ENCODE measurements at regions not wholly inside any gene's neighbourhood (a gene's known extent, or its start where the extent isn't known, plus 50 kb on each side); places are given as distances from the start of the nearest gene placed in this dataset.

GRCh38 chr20:48421547-48421946 lies 406.3 kb downstream of the PREX1 start:
- POLR2A ChIA-PET = no interaction called here
- Mint-ChIP-seq H3K27me3 (ENCODE audit: low read depth) (no peaks in the 10 kb centered on the region), H3K4me1 (peaks cover 4% of the 10 kb centered on the region), H3K36me3 (no peaks in the 10 kb centered on the region), H3K27ac (no peak overlapping the region), H3K9me3 (no peaks in the 10 kb centered on the region), H3K4me3 (no peak overlapping the region)
- ATAC-seq (no peak), DNase-seq (ENCODE audit: low spot score) (no peak)
- CTCF ChIA-PET = interaction anchor here (1.2 kb wide), 1 partner anchor 199 kb away, joined by 8 read pairs; no protein-coding TSS in a partner anchor
- TF ChIP-seq PRDM15 (CRISPR knock-in tag; IDR thresholded peaks at IDR 0.05) = no peak
- TF ChIP-seq ZNF232 (CRISPR knock-in tag; IDR thresholded peaks at IDR 0.05) = no peak
- no peak for TF ChIP-seq FOXK1 (CRISPR knock-in tag; IDR thresholded peaks at IDR 0.05)
- no peak for TF ChIP-seq ZNF671 (CRISPR knock-in tag; IDR thresholded peaks at IDR 0.05)
- TF ChIP-seq SMAD4 (CRISPR knock-in tag; IDR thresholded peaks at IDR 0.05) = no peak
- no peak for TF ChIP-seq NR1H2 (CRISPR knock-in tag; IDR thresholded peaks at IDR 0.05)
- TF ChIP-seq, protein P1, sequence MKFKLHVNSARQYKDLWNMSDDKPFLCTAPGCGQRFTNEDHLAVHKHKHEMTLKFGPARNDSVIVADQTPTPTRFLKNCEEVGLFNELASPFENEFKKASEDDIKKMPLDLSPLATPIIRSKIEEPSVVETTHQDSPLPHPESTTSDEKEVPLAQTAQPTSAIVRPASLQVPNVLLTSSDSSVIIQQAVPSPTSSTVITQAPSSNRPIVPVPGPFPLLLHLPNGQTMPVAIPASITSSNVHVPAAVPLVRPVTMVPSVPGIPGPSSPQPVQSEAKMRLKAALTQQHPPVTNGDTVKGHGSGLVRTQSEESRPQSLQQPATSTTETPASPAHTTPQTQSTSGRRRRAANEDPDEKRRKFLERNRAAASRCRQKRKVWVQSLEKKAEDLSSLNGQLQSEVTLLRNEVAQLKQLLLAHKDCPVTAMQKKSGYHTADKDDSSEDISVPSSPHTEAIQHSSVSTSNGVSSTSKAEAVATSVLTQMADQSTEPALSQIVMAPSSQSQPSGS (CRISPR knock-in tag; IDR thresholded peaks at IDR 0.05; ENCODE audit: borderline replicate concordance, low read depth) = no peak
- TF ChIP-seq KAT7 (CRISPR knock-in tag; IDR thresholded peaks at IDR 0.05; ENCODE audit: borderline replicate concordance) = no peak
- TF ChIP-seq, protein P2, sequence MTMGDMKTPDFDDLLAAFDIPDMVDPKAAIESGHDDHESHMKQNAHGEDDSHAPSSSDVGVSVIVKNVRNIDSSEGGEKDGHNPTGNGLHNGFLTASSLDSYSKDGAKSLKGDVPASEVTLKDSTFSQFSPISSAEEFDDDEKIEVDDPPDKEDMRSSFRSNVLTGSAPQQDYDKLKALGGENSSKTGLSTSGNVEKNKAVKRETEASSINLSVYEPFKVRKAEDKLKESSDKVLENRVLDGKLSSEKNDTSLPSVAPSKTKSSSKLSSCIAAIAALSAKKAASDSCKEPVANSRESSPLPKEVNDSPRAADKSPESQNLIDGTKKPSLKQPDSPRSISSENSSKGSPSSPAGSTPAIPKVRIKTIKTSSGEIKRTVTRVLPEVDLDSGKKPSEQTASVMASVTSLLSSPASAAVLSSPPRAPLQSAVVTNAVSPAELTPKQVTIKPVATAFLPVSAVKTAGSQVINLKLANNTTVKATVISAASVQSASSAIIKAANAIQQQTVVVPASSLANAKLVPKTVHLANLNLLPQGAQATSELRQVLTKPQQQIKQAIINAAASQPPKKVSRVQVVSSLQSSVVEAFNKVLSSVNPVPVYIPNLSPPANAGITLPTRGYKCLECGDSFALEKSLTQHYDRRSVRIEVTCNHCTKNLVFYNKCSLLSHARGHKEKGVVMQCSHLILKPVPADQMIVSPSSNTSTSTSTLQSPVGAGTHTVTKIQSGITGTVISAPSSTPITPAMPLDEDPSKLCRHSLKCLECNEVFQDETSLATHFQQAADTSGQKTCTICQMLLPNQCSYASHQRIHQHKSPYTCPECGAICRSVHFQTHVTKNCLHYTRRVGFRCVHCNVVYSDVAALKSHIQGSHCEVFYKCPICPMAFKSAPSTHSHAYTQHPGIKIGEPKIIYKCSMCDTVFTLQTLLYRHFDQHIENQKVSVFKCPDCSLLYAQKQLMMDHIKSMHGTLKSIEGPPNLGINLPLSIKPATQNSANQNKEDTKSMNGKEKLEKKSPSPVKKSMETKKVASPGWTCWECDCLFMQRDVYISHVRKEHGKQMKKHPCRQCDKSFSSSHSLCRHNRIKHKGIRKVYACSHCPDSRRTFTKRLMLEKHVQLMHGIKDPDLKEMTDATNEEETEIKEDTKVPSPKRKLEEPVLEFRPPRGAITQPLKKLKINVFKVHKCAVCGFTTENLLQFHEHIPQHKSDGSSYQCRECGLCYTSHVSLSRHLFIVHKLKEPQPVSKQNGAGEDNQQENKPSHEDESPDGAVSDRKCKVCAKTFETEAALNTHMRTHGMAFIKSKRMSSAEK (CRISPR knock-in tag; IDR thresholded peaks at IDR 0.05; ENCODE audit: borderline replicate concordance) = no peak
- TF ChIP-seq ZNF416 (CRISPR knock-in tag; IDR thresholded peaks at IDR 0.05) = no peak
- no peak for TF ChIP-seq TCF7 (CRISPR knock-in tag; IDR thresholded peaks at IDR 0.05; ENCODE audit: low read depth)
- TF ChIP-seq RELA (CRISPR knock-in tag; IDR thresholded peaks at IDR 0.05; ENCODE audit: borderline replicate concordance) = no peak

DNA sequence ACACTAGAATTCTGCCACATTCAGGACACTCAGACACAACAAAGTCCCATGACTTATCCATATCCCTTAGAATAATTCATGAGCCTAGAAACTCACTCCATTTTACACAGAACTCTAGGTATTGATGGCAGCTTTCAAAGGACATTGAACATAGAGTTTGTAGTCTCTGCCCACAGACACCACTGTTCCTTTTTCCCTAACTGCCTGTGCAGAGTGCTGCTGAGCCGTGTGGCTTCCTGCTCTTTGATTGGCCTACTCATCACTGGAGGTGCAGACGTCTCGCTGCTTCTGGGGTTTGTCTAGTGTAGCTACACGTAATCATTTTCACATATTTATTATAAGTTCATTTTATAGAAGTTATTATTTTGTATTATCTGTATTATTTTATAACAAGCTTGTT lies 407.6 kb downstream of the PREX1 start:
- no peaks in the 10 kb centered on the region for H3K36me3 Mint-ChIP-seq
- POLR2A ChIA-PET = interaction anchor here (0.7 kb wide), 1 partner anchor 46 kb away, joined by 5 read pairs; no protein-coding TSS in a partner anchor
- no peaks in the 10 kb centered on the region for H3K4me1 Mint-ChIP-seq
- no peak for TF ChIP-seq ZBTB21 (CRISPR knock-in tag; IDR thresholded peaks at IDR 0.05; ENCODE audit: borderline replicate concordance)
- no peak overlapping the region for H3K4me3 Mint-ChIP-seq
- H3K27me3 Mint-ChIP-seq (ENCODE audit: low read depth) = no peaks in the 10 kb centered on the region
- DNase-seq (ENCODE audit: low spot score) (no peak), ATAC-seq (no peak)
- H3K9me3 Mint-ChIP-seq = no peaks in the 10 kb centered on the region
- CTCF ChIA-PET = interaction anchor here (2.4 kb wide), 1 partner anchor 200 kb away, joined by 8 read pairs; no protein-coding TSS in a partner anchor
- H3K27ac Mint-ChIP-seq = no peak overlapping the region

DNA sequence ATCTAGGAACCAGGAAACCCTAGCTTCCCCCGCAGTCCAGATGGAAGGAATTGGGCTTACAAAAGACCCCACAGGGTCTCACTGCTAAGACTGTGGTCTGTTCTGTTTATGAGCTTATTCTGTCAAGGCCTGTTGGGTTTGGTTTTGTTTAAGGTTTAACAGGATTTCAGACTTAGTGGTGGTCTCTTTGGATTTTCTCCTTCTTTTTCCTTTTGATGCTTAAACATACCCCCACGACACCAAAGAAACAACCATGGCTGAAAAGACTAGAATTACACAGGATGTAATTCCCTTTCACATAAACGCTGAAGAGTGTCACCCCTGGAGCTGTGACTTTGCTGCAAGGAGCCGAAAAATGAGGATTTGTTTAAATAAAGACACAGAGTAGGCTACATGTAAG lies 408.6 kb downstream of the PREX1 start:
- POLR2A ChIA-PET = interaction anchor here (0.7 kb wide), 1 partner anchor 43 kb away, joined by 3 read pairs; no protein-coding TSS in a partner anchor
- Mint-ChIP-seq H3K9me3 (no peaks in the 10 kb centered on the region), H3K36me3 (no peaks in the 10 kb centered on the region), H3K4me1 (no peaks in the 10 kb centered on the region), H3K4me3 (no peak overlapping the region), H3K27ac (no peak overlapping the region), H3K27me3 (ENCODE audit: low read depth) (no peaks in the 10 kb centered on the region)
- DNase-seq (ENCODE audit: low spot score) (no peak), ATAC-seq (no peak)
- CTCF ChIA-PET = interaction anchor here (2.4 kb wide), 1 partner anchor 201 kb away, joined by 8 read pairs; no protein-coding TSS in a partner anchor
- TF ChIP-seq, protein P2 (CRISPR knock-in tag; IDR thresholded peaks at IDR 0.05; ENCODE audit: borderline replicate concordance) = no peak
- TF ChIP-seq RORB (CRISPR knock-in tag; IDR thresholded peaks at IDR 0.05) (no peak), PRDM15 (CRISPR knock-in tag; IDR thresholded peaks at IDR 0.05) (no peak)
